Left lobe of liver (tissue), 2 donors: ENCODE measurements at regions not wholly inside any gene's neighbourhood (a gene's known extent, or its start where the extent isn't known, plus 50 kb on each side); places are given as distances from the start of the nearest gene placed in this dataset.

Source experiments
- ATAC-seq: fragments of 200-7000 bp; cut with Tn5 transposase; one replicate; pipeline ENCODE4 v1.9.1; 2020; ENCODE audit warnings: mild to moderate bottlenecking, moderate library complexity
- DNase-seq: peaks from one replicate; pipeline ENCODE4 v3.0.0-alpha.2; 2020; ENCODE audit warnings: low spot score
- donor health status: DM: no; HTN: no; CAD: no; lungs with moderate emphysema.
- donor health status: DM: no; HTN: yes; CAD: no.

GRCh38 chr6:19637010-19637409, 200.2 kb upstream of the ID4 start:
- DNase-seq (no peak), ATAC-seq (no peak)

- ATAC-seq = no peak
- no peak for DNase-seq
These were observed 198.2 kb upstream of the ID4 start for GRCh38 chr6:19638931-19639330.

GRCh38 chr6:19643287-19643686, 193.9 kb upstream of the ID4 start:
- ATAC-seq = no peak
- no peak for DNase-seq

- no peak for ATAC-seq
- DNase-seq = no peak
These were observed 193.5 kb upstream of the ID4 start for GRCh38 chr6:19643713-19644112.

- DNase-seq = no peak
- ATAC-seq = no peak
These were observed 181.4 kb upstream of the ID4 start for GRCh38 chr6:19655744-19656143.

- ATAC-seq (no peak), DNase-seq (no peak)
These were observed 176.9 kb upstream of the ID4 start for GRCh38 chr6:19660123-19660910.

GRCh38 chr6:19662911-19663310, 174.3 kb upstream of the ID4 start:
- DNase-seq = no peak
- ATAC-seq = no peak

- DNase-seq = no peak
- no peak for ATAC-seq
These were observed 173.7 kb upstream of the ID4 start for GRCh38 chr6:19663479-19663878.

- no peak for ATAC-seq
- no peak for DNase-seq
These were observed 173.1 kb upstream of the ID4 start for GRCh38 chr6:19664050-19664449.

GRCh38 chr6:19664878-19665612, 172.1 kb upstream of the ID4 start:
- ATAC-seq = no peak
- no peak for DNase-seq

- no peak for ATAC-seq
- no peak for DNase-seq
These were observed 171.6 kb upstream of the ID4 start for GRCh38 chr6:19665613-19665909.

GRCh38 chr6:19668710-19669109, 168.5 kb upstream of the ID4 start:
- DNase-seq (no peak), ATAC-seq (no peak)

- ATAC-seq (no peak), DNase-seq (no peak)
These were observed 168.0 kb upstream of the ID4 start for GRCh38 chr6:19669206-19669605.

- no peak for ATAC-seq
- no peak for DNase-seq
These were observed 154.3 kb upstream of the ID4 start for GRCh38 chr6:19682859-19683258.

- no peak for ATAC-seq
- DNase-seq = no peak
These were observed 146.7 kb upstream of the ID4 start for GRCh38 chr6:19690325-19691075.

- no peak for DNase-seq
These were observed 145.6 kb upstream of the ID4 start for GRCh38 chr6:19691465-19692167.

GRCh38 chr6:19692506-19693298, 144.5 kb upstream of the ID4 start:
- ATAC-seq (no peak), DNase-seq (no peak)

More at GRCh38 chr6:19691465-19692167, 145.6 kb upstream of the ID4 start:
- no peak for ATAC-seq

GRCh38 chr6:19694697-19695096, 142.5 kb upstream of the ID4 start:
- no peak for DNase-seq
- ATAC-seq = no peak

- no peak for DNase-seq
- ATAC-seq = no peak
These were observed 139.4 kb upstream of the ID4 start for GRCh38 chr6:19697744-19698290.

- DNase-seq (no peak), ATAC-seq (no peak)
These were observed 137.2 kb upstream of the ID4 start for GRCh38 chr6:19699932-19700331.
